Esophagus squamous epithelium (tissue), 4 donors: ENCODE measurements at regions not wholly inside any gene's neighbourhood (a gene's known extent, or its start where the extent isn't known, plus 50 kb on each side); places are given as distances from the start of the nearest gene placed in this dataset.

Experiments used
- POLR2A ChIP-seq, 4 donors: fragments of 450-650 bp; IDR thresholded peaks; one replicate each; pipeline ENCODE4 v1.6.1; 2017; ENCODE audit warnings: antibody characterized with exemption in 4 of 4, mild to moderate bottlenecking in 4 of 4, moderate library complexity in 3 of 4
- TF ChIP-seq, protein P1 (sequence below), 6 experiments: fragments of 450-650 bp in 4 of 6; fragments of 200-600 bp in 2 of 6; sonication (generic) in 2 of 6; IDR thresholded peaks; one replicate each; pipeline ENCODE4 v1.5.1; 2016 to 2019; ENCODE audit warnings: antibody characterized with exemption in 6 of 6, mild to moderate bottlenecking in 4 of 6, moderate library complexity in 4 of 6

DNA sequence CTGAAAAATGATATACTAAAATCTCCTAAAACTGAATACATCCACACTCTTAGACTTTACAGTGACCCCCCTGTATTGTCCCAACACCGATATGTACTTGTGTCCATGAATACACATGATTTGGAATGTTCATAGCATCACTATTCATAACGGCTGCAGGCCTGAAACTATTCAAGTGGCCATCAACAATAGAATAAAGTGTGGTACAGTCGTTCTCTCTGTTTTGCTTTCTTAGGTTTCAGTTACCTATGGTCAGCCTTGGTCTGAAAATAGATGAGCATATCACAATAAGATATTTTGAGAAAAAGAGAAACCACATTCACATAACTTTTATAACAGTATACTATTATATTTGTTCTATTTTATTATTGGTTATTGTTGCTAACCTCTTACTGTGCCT lies 150.6 kb downstream of the ASCL4 start:
- TF ChIP-seq, protein P1, sequence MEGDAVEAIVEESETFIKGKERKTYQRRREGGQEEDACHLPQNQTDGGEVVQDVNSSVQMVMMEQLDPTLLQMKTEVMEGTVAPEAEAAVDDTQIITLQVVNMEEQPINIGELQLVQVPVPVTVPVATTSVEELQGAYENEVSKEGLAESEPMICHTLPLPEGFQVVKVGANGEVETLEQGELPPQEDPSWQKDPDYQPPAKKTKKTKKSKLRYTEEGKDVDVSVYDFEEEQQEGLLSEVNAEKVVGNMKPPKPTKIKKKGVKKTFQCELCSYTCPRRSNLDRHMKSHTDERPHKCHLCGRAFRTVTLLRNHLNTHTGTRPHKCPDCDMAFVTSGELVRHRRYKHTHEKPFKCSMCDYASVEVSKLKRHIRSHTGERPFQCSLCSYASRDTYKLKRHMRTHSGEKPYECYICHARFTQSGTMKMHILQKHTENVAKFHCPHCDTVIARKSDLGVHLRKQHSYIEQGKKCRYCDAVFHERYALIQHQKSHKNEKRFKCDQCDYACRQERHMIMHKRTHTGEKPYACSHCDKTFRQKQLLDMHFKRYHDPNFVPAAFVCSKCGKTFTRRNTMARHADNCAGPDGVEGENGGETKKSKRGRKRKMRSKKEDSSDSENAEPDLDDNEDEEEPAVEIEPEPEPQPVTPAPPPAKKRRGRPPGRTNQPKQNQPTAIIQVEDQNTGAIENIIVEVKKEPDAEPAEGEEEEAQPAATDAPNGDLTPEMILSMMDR (IDR thresholded peaks at IDR 0.05) = no peak
- TF ChIP-seq POLR2A (IDR thresholded peaks at IDR 0.05) = no peak
